GM18951 (cell line): ENCODE measurements at regions not wholly inside any gene's neighbourhood (a gene's known extent, or its start where the extent isn't known, plus 50 kb on each side); places are given as distances from the start of the nearest gene placed in this dataset.
"Not testable (repeated sequence)": the region's sequence is repeated elsewhere in the genome, so short reads cannot be mapped to it uniquely, and the experiment has no call there.

Source experiments
- POLR2A ChIP-seq: IDR thresholded peaks from 4 replicates; pipeline ENCODE4 v1.6.1; 2011; ENCODE audit warnings: mild to moderate bottlenecking; ENCODE audit not compliant: insufficient read length, insufficient read depth; ENCODE audit errors: extremely low read depth
- in situ Hi-C: fragments of 300-500 bp; cut with MboI; formaldehyde crosslinking; loops from one replicate; pipeline ENCODE4 v1.12.0; 2022; ENCODE audit warnings: low sequenced_read_pairs, mixed read lengths, inconsistent platforms; ENCODE audit not compliant: unreplicated experiment

DNA sequence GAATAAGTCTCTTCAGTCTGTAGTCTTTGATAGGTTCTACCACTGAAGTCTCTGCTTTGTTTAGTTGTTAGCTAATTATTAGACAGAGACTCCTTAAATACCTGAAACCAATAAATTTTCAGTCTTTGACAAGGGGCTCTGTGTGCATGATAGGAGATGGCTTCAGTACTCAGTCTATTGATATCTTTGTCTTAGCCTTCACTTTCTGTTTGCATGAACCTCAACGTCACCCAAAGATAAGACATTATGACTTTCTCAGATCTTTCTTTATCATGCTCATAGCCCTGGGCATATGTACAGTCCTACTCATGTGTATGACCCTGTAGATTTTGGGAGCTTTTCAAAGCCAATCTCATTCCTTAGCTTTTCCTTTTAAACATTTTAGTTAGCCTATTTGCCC lies 183.5 kb upstream of the GCFC2 start:
- in situ Hi-C loops = no loop called here
- TF ChIP-seq POLR2A = no peak

DNA sequence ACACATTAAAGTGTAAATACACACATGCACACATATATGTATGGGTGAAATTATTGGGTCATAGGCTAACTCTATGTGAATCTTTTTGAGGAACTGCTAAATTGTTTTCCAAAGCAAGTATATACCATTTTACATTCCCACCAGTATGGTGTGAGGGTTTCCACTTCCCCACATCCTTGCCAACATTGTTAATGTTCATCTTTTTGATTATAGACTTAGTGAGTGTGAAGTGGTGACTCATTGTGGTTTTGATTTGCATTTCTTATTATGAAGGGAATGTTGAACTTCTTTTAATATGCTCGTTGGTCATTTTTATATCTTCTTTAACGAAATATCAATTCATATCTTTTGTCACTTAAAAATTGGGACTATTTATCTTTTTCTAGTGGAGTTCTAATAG lies 181.8 kb upstream of the GCFC2 start:
- in situ Hi-C loops = no loop called here

DNA sequence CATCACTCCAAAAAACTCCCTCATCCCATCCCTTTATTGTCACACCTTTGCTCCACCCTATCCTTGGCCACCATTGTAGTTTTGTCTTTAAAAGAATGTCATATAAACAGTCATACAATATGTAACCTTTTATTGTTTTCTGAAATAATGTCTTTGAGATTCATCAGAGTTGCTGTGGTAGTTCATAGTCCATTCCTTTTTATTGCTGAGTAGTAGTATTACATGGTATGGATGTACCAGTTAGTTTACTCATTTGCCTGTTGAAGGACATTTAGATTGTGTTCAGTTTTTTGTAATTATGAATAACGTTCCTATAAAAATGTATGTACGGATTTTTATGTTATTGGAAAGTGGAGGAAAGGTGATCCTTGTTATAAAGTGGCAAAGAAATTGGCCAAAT lies 171.8 kb upstream of the GCFC2 start:
- no peak for TF ChIP-seq POLR2A
- in situ Hi-C loops = no loop called here

More for the DNA sequence above, 181.8 kb upstream of the GCFC2 start:
- TF ChIP-seq POLR2A = no peak

GRCh38 chr2:75875606-75876005 lies 164.9 kb upstream of the GCFC2 start:
- in situ Hi-C loops = not testable (repeated sequence)

GRCh38 chr2:75871762-75872614 lies 161.3 kb upstream of the GCFC2 start:
- in situ Hi-C loops = not testable (repeated sequence)

DNA sequence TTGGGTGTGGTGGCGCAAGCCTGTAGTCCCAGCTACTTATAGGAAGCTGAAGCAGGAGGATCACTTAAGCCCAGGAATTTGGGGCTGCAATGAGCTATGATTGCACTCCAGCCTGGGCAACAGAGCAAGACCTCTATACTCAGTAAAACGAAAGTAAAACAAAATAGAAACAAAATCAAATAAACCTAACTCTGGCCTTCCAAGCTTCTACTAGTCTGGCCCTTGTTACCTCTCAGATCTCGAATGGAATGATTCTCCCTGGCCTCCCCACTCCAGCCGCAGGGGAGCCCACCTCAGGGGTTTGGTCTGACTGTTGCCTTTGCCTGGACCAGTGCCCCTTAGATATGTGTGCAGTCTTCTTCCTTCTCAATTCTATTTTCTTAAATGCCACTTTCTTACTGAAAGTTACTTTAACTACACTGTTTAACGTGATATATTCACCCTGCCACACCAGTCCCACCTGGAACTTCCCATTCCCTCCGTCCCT lies 160.0 kb upstream of the GCFC2 start:
- TF ChIP-seq POLR2A = no peak
- in situ Hi-C loops = no loop called here

DNA sequence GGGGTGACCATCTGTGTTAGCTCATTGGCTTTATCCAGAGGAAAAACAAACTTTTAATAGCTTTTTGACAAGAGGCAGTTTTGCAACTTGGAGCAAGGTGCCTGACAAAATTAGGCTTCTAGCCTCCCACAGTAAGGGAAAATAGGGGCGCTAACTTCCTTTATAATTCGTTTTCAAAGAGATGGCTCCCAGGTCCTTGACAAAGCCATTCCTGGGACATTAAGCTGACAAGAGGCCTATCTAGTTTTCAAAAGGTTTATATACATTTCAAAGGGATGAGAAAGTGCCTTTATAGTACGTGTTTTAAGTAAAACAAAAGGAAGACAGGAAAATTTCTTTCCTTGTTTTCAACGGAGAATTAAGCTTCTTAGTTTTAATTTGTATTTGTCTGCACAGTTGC lies 159.4 kb upstream of the GCFC2 start:
- in situ Hi-C loops = no loop called here
- no peak for TF ChIP-seq POLR2A

DNA sequence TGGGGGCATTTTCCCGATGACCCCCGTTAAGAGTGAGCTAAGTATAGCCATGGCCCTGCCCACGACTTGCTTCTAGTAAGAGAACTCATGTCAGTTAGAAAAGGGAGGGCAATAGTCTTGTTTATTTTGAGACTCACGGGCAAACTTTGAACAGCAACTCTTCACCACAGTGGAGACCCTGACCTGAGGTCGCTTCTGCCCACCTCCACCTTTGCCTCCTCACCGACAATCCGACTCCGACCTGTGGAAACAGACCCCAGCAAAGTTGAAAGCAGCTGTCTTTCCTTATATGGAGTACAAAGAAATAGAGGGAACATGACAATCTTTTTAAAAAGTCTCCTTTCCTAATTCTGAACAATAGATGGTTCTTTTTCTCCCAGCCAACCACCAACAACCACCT lies 155.0 kb upstream of the GCFC2 start:
- no peak for TF ChIP-seq POLR2A
- in situ Hi-C loops = no loop called here

GRCh38 chr2:75865083-75865482 lies 154.4 kb upstream of the GCFC2 start:
- TF ChIP-seq POLR2A = no peak
- in situ Hi-C loops = no loop called here

DNA sequence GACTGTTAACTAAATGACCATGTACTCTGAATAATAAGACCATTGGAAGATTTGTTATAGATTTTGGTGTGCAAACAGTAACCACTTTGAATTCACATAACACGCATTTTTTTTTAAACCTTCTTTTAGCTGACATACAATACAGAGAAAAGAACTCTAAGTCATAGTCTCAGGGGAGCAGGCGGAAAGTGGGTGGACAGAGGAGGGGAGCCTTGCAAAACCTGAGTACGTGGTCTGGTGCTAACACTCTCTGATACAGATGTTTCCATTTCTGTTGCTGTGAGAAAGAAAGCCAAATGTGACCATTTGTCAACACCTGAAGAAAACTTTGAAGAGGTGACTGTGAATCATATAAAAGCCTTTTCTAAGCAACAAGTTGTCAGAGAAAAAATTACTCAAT lies 151.8 kb upstream of the GCFC2 start:
- no peak for TF ChIP-seq POLR2A
- in situ Hi-C loops = no loop called here

GRCh38 chr2:75853436-75853835 lies 142.7 kb upstream of the GCFC2 start:
- no peak for TF ChIP-seq POLR2A
- in situ Hi-C loops = no loop called here

DNA sequence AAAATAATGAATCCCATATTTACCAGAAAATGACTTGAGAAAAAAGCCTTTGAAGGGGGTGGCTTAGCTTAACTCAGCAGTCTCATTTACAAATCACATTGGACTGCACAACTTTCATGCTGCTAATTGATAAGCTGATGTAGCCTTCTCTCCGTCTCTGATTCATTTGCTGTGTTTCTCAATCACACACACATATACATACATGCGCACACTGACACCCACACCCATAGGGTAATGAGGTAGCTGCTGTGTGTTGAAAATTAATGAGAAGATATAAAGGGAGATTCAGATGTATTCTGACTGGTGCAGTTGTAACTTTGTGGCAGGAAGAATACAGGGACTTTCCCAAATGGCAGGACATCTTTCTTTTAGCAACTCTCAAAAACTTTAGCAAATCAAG lies 141.9 kb upstream of the GCFC2 start:
- TF ChIP-seq POLR2A = no peak
- in situ Hi-C loops = no loop called here

DNA sequence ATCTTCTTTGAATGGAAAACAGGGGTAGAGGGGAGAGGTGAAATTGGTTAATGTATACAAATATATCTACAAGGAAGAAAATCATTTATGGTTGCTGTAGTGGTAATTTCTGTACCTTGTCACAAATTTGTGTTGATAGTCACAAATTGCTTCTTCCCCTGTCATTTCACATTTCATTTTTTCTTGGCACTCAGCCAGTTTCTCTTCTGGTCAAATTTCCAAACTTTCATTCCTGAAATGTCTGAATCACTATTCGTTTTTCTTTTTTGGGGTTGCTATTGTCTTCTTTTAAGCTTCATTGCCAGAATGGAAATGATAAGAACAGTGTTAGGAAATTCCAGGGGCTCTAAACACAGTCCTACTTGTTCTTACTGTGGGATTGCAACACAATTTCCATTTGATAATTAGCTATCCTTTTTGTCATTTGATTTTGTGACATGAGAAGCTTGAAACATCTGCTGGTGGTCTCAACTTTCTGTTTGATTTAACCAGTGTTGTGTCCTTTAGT lies 136.0 kb upstream of the GCFC2 start:
- in situ Hi-C loops = no loop called here

GRCh38 chr2:75844651-75845050 lies 133.9 kb upstream of the GCFC2 start:
- TF ChIP-seq POLR2A = no peak
- in situ Hi-C loops = no loop called here

More for the DNA sequence above, 136.0 kb upstream of the GCFC2 start:
- no peak for TF ChIP-seq POLR2A

GRCh38 chr2:75834588-75834987 lies 123.9 kb upstream of the GCFC2 start:
- in situ Hi-C loops = not testable (repeated sequence)

- in situ Hi-C loops = no loop called here
- no peak for TF ChIP-seq POLR2A
Observed at GRCh38 chr2:75833386-75833785, 122.7 kb upstream of the GCFC2 start.
